SK-N-MC (cell line): ENCODE measurements at regions not wholly inside any gene's neighbourhood (a gene's known extent, or its start where the extent isn't known, plus 50 kb on each side); places are given as distances from the start of the nearest gene placed in this dataset.

ENCODE experiments used
- DNase-seq: peaks from one replicate; pipeline ENCODE4 v3.0.0-alpha.2; 2011; ENCODE audit warnings: low read depth, low spot score
- H3K27ac ChIP-seq: fragments of 200-600 bp; sonication (generic); 2 replicates; pipeline ENCODE4 v1.5.1; 2016; ENCODE audit warnings: mixed run types
- H3K36me3 ChIP-seq: fragments of 200-600 bp; sonication (generic); 2 replicates; pipeline ENCODE4 v1.6.1; 2017; ENCODE audit warnings: antibody characterized with exemption, low read length, mixed read lengths; ENCODE audit not compliant: insufficient read depth
- H3K4me3 ChIP-seq: fragments of 200-600 bp; sonication (generic); 2 replicates; pipeline ENCODE4 v1.5.1; 2016
- H3K9ac ChIP-seq: fragments of 200-600 bp; sonication (generic); 2 replicates; pipeline ENCODE4 v1.8.0; 2017; ENCODE audit warnings: mixed run types, mixed read lengths; ENCODE audit not compliant: insufficient read length
- H3K9me3 ChIP-seq: fragments of 200-600 bp; sonication (generic); 2 replicates; pipeline ENCODE4 v1.6.1; 2017; ENCODE audit warnings: low read depth, mild to moderate bottlenecking, antibody characterized with exemption, low read length, moderate library complexity, mixed read lengths
- EZH2 ChIP-seq: fragments of 200-600 bp; sonication (generic); IDR thresholded peaks from one replicate; pipeline ENCODE4 v1.6.1; 2017; ENCODE audit warnings: antibody characterized with exemption
- FOXP2 ChIP-seq: optimal IDR thresholded peaks from 2 replicates; pipeline ENCODE3; 2011; ENCODE audit warnings: mild to moderate bottlenecking, moderate library complexity; ENCODE audit not compliant: insufficient read depth; ENCODE audit errors: extremely low read length, control extremely low read depth
- POLR2AphosphoS5 ChIP-seq: IDR thresholded peaks from 2 replicates; pipeline ENCODE4 v1.6.1; 2012; ENCODE audit warnings: mild to moderate bottlenecking, low read depth, low read length, borderline replicate concordance

DNA sequence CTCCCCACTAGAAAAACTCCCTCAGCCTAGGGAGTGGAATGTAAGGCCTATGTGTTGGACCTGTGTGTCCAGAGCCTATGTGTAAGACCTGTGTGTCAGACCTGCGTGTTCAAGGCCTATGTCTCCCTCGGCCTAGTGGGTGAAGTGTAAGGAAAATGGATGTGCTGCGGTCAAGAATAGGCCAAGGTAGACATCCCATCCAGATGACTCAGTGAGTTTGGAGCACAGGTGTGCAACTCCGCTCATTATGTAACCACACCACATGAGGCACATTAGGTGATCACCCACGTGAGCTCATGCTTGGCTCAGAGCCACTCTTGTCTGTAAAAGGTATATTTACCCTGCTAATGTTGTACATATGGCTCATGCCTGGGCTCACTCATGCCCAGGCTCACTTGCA is 565.3 kb upstream of the CRIM1 start:
- TF ChIP-seq FOXP2 (no peak), POLR2AphosphoS5 (no peak), EZH2 (no peak)
- Histone ChIP-seq H3K4me3 (no peak overlapping the region), H3K27ac (no peak overlapping the region), H3K9me3 (no peaks in the 10 kb centered on the region), H3K9ac (no peak overlapping the region), H3K36me3 (no peaks in the 10 kb centered on the region)
- DNase-seq = no peak

DNA sequence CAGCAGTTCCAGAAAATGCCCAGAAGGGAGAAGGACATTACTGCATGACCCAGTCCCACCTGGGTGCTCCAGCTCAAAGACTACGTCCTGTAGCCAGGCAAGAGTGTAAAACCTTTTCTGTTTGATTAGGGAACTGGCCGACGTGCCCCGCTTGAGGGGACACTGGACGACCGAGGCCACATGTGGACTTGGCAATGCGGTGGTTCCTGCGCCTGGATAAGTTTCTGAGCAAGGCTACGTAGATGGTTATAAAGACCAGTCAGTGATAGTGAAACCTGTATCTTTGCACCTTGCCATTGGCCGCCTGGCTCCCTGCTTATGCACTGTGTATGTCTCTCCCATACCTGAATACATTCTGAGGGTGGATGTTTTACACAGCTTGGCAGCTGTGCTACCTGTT is 567.0 kb upstream of the CRIM1 start:
- no peak overlapping the region for H3K27ac ChIP-seq
- no peak for TF ChIP-seq EZH2
- H3K36me3 ChIP-seq = no peaks in the 10 kb centered on the region
- no peak overlapping the region for H3K9ac ChIP-seq
- no peaks in the 10 kb centered on the region for H3K9me3 ChIP-seq
- no peak for DNase-seq
- no peak overlapping the region for H3K4me3 ChIP-seq

DNA sequence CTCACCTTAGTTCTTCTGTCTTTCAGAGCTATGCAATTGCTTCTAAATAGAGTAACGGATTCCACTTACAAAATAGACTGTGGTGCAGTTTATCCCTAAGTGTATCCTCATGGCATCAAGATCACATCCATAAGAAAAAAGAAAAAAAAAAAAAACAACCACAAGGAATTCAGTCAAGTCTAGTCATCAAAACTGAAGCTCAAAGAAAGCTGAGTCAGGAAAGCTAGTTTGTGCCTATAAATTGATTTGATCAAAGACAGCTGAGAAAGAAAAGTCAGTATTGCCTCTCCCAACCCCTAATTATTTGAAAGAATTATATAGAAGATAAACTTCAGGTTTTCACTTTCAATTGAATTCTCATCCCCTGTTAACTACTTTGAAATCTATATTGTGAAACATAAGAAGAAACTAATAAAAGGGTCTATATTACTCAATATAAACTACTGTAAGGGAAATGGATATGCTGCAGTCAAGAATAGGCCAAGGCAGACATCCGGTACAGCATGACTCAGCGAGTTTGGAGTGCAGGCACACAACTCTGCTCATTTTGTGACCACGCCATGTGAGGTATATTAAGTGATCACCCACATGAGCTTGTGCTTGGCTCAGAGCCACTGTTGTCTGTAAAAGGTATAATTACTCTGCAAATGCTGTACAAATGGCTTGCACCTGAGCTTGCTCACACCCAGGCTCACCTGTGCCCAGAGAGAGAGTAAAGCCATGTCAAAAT is 568.1 kb upstream of the CRIM1 start:
- H3K9ac ChIP-seq = no peak overlapping the region
- no peak for DNase-seq

DNA sequence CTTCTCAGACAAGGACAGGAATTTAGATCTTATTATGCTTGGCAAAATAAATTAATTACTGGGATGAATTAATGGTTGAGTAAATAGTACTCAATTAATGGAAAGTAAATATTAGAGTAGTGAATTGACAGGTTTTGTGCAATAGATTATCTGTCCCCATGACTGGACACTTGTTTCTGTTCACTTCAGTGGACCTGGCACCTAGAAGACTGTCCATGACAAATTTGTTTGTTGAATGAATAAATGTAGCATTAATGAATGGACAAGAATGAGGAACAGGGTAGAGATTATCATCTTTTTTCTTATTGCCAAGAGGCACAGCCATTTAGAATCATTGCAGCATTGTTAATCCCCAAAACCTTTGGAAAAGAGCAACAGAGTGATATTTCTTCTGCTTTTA is 570.0 kb upstream of the CRIM1 start:
- TF ChIP-seq FOXP2 (no peak), EZH2 (no peak), POLR2AphosphoS5 (no peak)
- no peak for DNase-seq
- Histone ChIP-seq H3K4me3 (no peak overlapping the region), H3K36me3 (no peaks in the 10 kb centered on the region), H3K9me3 (no peaks in the 10 kb centered on the region), H3K9ac (no peak overlapping the region), H3K27ac (no peak overlapping the region)

More for the DNA sequence above, 568.1 kb upstream of the CRIM1 start:
- no peak overlapping the region for H3K4me3 ChIP-seq
- no peaks in the 10 kb centered on the region for H3K36me3 ChIP-seq
- H3K9me3 ChIP-seq = no peaks in the 10 kb centered on the region
- TF ChIP-seq FOXP2 (no peak), EZH2 (no peak), POLR2AphosphoS5 (no peak)
- no peak overlapping the region; the same call in 1 of the 2 replicates for H3K27ac ChIP-seq

DNA sequence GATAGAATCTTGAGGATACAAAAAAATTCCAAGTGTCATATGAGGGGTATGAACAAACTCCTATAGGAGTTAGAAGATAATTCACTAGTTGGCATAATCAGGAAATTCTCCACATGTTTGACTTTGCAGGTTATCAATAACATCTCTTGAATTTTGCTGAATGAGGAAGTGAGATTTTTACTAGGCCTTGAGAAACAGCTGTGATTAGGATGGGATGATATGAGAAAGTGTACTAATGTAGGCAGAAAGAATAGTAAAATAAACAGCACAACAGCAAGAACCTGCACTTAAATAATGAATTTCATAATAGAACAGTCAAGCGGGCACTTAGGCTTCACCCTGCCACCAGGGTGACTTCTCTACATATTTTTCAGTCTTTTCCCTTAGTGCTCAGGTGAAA is 570.8 kb upstream of the CRIM1 start:
- Histone ChIP-seq H3K27ac (no peak overlapping the region), H3K9ac (no peak overlapping the region), H3K9me3 (no peaks in the 10 kb centered on the region), H3K4me3 (no peak overlapping the region), H3K36me3 (no peaks in the 10 kb centered on the region)
- no peak for DNase-seq
- TF ChIP-seq EZH2 (no peak), POLR2AphosphoS5 (no peak), FOXP2 (no peak)

DNA sequence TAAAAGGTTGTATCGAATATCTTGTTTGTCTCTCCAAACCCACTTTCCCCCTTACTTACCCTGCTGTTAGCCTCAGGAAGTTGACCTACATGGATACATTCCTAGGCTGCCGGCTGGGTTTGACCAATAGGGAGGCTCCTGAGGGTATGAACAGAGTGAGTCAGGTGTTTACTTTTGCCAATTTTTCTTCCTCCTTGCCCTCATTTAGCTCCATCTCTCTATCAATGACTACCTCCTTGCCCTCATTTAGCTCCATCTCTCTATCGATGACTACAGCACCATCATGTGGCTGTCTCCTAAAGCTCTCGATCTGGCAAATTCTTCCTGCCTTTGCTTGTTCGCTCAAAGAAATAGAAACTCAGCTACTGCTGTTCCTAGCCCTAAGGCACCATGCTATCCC is 571.9 kb upstream of the CRIM1 start:
- Histone ChIP-seq H3K4me3 (no peak overlapping the region), H3K27ac (no peak overlapping the region), H3K9ac (no peak overlapping the region), H3K36me3 (no peaks in the 10 kb centered on the region), H3K9me3 (no peaks in the 10 kb centered on the region)
- TF ChIP-seq EZH2 (no peak), FOXP2 (no peak), POLR2AphosphoS5 (no peak)
- no peak for DNase-seq

DNA sequence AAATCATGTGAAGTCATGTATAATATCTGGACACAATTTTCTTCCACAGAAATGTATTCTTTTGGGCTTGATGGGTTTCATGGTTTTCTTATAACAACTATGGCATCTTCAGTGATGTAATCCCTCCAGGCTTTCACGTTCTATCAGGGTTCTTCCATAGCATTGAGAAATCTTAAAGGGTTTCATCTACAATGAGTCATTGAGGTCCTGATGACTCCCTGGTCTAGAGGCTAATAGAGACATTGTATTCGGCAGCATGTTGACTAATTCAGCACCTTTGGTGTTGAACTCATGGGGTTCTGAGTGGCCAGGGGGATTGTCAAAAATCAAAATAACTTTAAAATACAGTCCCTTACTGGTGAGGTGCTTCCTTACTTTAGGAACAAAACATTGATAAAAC is 614.0 kb upstream of the CRIM1 start:
- Histone ChIP-seq H3K36me3 (no peaks in the 10 kb centered on the region), H3K4me3 (no peak overlapping the region), H3K27ac (no peak overlapping the region), H3K9me3 (no peaks in the 10 kb centered on the region), H3K9ac (no peak overlapping the region)
- TF ChIP-seq EZH2 (no peak), FOXP2 (no peak), POLR2AphosphoS5 (no peak)
- no peak for DNase-seq

DNA sequence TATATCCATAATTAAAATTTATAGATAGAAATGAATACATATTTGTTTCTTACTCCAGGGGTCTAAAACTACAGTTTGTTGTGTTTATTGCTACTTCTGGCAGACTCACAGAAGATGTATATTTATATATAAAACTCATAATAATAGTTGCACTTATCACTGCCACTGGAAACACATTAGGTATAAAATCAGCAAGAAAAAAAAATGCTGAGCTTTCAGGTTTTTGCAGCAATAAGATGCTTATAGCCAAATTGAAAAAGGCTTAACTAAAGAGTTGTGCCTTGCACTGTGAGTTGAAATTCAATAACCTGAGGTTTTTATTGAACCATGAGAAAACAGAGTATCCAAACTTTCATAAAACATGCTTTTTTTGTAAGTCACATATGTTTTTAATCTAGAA is 623.9 kb upstream of the CRIM1 start:
- Histone ChIP-seq H3K9ac (no peak overlapping the region), H3K4me3 (no peak overlapping the region), H3K9me3 (no peaks in the 10 kb centered on the region), H3K36me3 (no peaks in the 10 kb centered on the region), H3K27ac (peak overlapping the region; percentile 10; the same call in 1 of the 2 replicates)
- DNase-seq = no peak
- no peak for TF ChIP-seq EZH2

DNA sequence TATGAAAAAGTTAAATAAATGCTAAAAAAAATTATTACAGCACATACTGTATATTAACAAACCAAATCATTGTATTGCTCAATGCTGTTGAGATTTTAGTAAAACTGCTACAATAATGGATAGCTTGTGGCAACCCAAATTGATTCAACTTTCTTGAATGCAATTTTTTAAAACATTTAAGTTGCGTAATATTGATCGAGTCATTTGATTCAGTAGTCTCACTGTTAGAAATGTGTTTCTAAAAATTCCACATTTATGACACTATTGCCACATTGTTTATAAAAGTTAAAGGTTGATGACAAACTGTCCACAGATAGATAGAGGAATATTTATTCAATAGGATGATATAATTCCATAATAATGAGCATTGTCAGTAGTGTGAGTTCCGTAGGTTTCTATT is 640.7 kb upstream of the CRIM1 start:
- no peak for DNase-seq
- no peak overlapping the region for H3K4me3 ChIP-seq
- H3K9ac ChIP-seq = no peak overlapping the region
- H3K9me3 ChIP-seq = no peaks in the 10 kb centered on the region
- H3K36me3 ChIP-seq = no peaks in the 10 kb centered on the region
- TF ChIP-seq FOXP2 = no peak
- TF ChIP-seq EZH2 = no peak
- TF ChIP-seq POLR2AphosphoS5 = no peak
- H3K27ac ChIP-seq = no peak overlapping the region
